GM23338 (cell line): ENCODE measurements at regions not wholly inside any gene's neighbourhood (a gene's known extent, or its start where the extent isn't known, plus 50 kb on each side); places are given as distances from the start of the nearest gene placed in this dataset.

Source experiments
- POLR2AphosphoS5 ChIP-seq: IDR thresholded peaks from 2 replicates; pipeline ENCODE4 v1.6.1; 2016; ENCODE audit warnings: antibody characterized with exemption, low read depth
- TF ChIP-seq, protein P1 (sequence below), 2 experiments: fragments of 200-600 bp in 1 of 2; sonication (generic) in 1 of 2; conservative IDR thresholded peaks; 2 replicates each; pipeline versions ENCODE4 v1.5.1 to v1.6.1; 2016 to 2017; ENCODE audit warnings: antibody characterized with exemption in 2 of 2, low read depth in 2 of 2, mild to moderate bottlenecking in 2 of 2, moderate library complexity in 1 of 2

- TF ChIP-seq, protein P1, sequence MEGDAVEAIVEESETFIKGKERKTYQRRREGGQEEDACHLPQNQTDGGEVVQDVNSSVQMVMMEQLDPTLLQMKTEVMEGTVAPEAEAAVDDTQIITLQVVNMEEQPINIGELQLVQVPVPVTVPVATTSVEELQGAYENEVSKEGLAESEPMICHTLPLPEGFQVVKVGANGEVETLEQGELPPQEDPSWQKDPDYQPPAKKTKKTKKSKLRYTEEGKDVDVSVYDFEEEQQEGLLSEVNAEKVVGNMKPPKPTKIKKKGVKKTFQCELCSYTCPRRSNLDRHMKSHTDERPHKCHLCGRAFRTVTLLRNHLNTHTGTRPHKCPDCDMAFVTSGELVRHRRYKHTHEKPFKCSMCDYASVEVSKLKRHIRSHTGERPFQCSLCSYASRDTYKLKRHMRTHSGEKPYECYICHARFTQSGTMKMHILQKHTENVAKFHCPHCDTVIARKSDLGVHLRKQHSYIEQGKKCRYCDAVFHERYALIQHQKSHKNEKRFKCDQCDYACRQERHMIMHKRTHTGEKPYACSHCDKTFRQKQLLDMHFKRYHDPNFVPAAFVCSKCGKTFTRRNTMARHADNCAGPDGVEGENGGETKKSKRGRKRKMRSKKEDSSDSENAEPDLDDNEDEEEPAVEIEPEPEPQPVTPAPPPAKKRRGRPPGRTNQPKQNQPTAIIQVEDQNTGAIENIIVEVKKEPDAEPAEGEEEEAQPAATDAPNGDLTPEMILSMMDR (conservative IDR thresholded peaks at IDR 0.05; ENCODE audit: low read depth in 2 of 2) = no peak
- TF ChIP-seq POLR2AphosphoS5 = no peak
Observed at GRCh38 chr12:131386781-131387180, 324.1 kb upstream of the SFSWAP start.
